Neuron (in vitro differentiated cells): ENCODE measurements at regions not wholly inside any gene's neighbourhood (a gene's known extent, or its start where the extent isn't known, plus 50 kb on each side); places are given as distances from the start of the nearest gene placed in this dataset.

ENCODE experiments used
- H2AFZ ChIP-seq: one replicate; pipeline ENCODE4 v1.6.1; 2013; ENCODE audit warnings: low read depth, mild to moderate bottlenecking, inconsistent platforms, low read length, moderate library complexity
- H3K27me3 ChIP-seq: one replicate; pipeline ENCODE4 v1.6.1; 2013; ENCODE audit warnings: low read length; ENCODE audit not compliant: insufficient read depth
- H3K36me3 ChIP-seq: one replicate; pipeline ENCODE4 v1.6.1; 2013; ENCODE audit warnings: low read length; ENCODE audit not compliant: insufficient read depth
- H3K4me1 ChIP-seq: one replicate; pipeline ENCODE4 v1.6.1; 2013; ENCODE audit warnings: low read length; ENCODE audit not compliant: insufficient read depth
- H3K4me3 ChIP-seq: 2 replicates; pipeline ENCODE4 v1.5.1; 2013; ENCODE audit warnings: mild to moderate bottlenecking, low read length, moderate library complexity
- H3K9me3 ChIP-seq: one replicate; pipeline ENCODE4 v1.6.1; 2013; ENCODE audit warnings: low read length

GRCh38 chr3:124420392-124420791, 309.9 kb upstream of the UMPS start:
- H2AFZ ChIP-seq, result no peak overlapping the region
- H3K4me1 ChIP-seq, result no peaks in the 10 kb centered on the region
- no peaks in the 10 kb centered on the region for H3K27me3 ChIP-seq
- no peak overlapping the region for H3K4me3 ChIP-seq
- H3K9me3 ChIP-seq, result no peaks in the 10 kb centered on the region
- peaks cover 43% of the 10 kb centered on the region for H3K36me3 ChIP-seq

DNA sequence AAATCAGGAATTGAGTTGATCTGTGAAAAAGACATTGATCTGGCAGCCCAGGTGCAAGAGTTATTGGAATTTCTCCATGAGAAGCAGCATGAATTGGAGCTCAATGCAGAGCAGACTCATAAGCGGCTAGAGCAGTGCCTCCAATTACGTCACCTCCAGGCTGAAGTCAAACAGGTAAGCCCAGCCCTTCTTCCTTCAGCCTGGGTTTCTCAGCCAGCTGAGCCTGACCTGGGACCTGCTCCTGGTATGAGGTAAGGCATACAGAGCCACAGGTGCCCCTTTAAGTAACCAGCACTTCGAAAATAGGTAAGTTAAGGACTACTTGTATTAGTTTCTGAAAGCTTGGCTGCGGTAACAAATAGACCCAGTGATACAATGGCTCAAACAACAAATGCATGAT, 307.4 kb upstream of the UMPS start:
- Histone ChIP-seq H3K4me3 (no peak overlapping the region), H3K4me1 (no peaks in the 10 kb centered on the region), H3K36me3 (peaks cover 33% of the 10 kb centered on the region), H2AFZ (no peak overlapping the region), H3K27me3 (no peaks in the 10 kb centered on the region), H3K9me3 (no peaks in the 10 kb centered on the region)

GRCh38 chr3:124424396-124424795, 305.9 kb upstream of the UMPS start:
- H3K4me3 ChIP-seq, result no peak overlapping the region
- no peaks in the 10 kb centered on the region for H3K27me3 ChIP-seq
- H3K4me1 ChIP-seq, result no peaks in the 10 kb centered on the region
- H3K36me3 ChIP-seq, result peaks cover 30% of the 10 kb centered on the region
- H2AFZ ChIP-seq, result no peak overlapping the region
- H3K9me3 ChIP-seq, result no peaks in the 10 kb centered on the region

DNA sequence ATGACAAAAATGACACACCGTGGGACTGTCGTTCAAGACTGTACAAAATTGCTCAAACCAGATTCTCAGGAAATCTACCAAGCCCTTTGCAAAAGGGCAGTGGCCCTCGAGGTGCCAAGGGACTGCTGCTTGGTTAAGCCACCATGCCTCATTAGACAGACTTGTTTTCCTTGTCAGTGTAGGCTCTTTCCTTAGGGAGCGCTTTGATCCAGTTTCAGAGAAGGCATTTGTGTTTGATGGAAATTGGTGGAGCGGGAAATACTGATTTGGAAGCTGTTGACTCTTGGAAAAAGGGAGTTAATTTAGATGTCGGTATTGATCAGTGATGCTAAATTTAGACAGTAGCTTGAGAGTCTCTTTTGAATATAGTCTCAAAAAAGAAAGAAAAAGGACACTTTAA, 304.3 kb upstream of the UMPS start:
- H2AFZ ChIP-seq, result no peak overlapping the region
- no peaks in the 10 kb centered on the region for H3K9me3 ChIP-seq
- no peaks in the 10 kb centered on the region for H3K4me1 ChIP-seq
- no peaks in the 10 kb centered on the region for H3K27me3 ChIP-seq
- peaks cover 34% of the 10 kb centered on the region for H3K36me3 ChIP-seq
- no peak overlapping the region for H3K4me3 ChIP-seq

- peaks cover 23% of the 10 kb centered on the region for H3K36me3 ChIP-seq
These were observed 301.7 kb upstream of the UMPS start for GRCh38 chr3:124428372-124429128.

DNA sequence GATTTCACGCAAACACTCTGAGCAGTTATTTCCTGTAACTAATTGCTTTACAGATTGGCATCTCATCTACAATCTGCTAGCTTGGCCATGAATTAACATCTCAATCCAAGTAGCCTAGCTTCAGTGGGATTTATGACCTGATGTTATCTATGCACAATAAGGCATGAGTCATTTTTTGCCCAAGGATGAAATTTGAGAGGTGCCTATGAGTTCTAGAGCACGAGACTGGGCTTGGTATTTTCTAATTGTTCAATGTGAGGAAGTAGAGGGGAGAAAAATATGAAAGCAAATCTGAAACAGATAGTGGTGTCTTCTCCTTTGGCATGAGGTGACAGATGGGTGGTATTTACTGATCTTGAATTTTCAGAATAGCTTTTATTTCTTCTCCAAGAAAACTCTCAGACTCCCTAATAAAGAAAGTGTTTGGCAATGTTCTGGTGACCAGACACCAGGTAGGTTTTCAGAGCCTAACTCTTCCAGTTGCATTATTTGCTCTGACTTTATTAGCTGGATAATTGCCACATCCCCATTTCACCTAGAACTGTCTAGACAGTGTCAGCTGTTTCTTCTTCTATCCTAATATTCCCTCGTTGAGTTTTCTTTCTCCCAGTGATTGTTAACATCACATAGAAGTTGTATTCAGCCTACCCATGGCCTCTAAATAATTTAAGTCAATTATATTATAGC, 301.0 kb upstream of the UMPS start:
- H3K4me1 ChIP-seq, result no peaks in the 10 kb centered on the region
- peaks cover 3% of the 10 kb centered on the region for H3K9me3 ChIP-seq
- H2AFZ ChIP-seq, result no peak overlapping the region
- H3K27me3 ChIP-seq, result no peaks in the 10 kb centered on the region
- H3K36me3 ChIP-seq, result peaks cover 21% of the 10 kb centered on the region
- H3K4me3 ChIP-seq, result no peak overlapping the region

More at GRCh38 chr3:124428372-124429128, 301.7 kb upstream of the UMPS start:
- Histone ChIP-seq H3K9me3 (no peaks in the 10 kb centered on the region), H3K4me3 (no peak overlapping the region), H2AFZ (no peak overlapping the region), H3K4me1 (no peaks in the 10 kb centered on the region), H3K27me3 (no peaks in the 10 kb centered on the region)

GRCh38 chr3:124431331-124431994, 298.8 kb upstream of the UMPS start:
- Histone ChIP-seq H3K4me1 (no peaks in the 10 kb centered on the region), H3K27me3 (no peaks in the 10 kb centered on the region)

DNA sequence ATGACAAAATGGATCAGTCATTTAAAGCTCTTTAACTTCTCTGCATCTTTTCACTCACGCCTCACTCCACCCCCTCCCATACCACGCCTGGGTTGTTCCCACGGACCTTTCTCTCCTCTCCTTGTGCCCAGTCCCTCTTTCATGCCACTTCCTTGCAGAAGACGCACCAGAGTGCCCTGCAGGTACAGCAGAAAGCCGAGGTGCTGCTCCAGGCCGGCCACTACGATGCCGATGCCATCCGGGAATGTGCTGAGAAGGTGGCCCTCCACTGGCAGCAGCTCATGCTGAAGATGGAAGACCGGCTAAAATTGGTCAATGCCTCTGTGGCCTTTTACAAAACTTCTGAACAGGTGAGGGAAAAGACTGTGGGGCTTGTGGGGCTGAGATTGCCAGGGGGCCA, 296.1 kb upstream of the UMPS start:
- Histone ChIP-seq H2AFZ (no peak overlapping the region), H3K36me3 (peaks cover 25% of the 10 kb centered on the region), H3K9me3 (peaks cover 8% of the 10 kb centered on the region), H3K4me3 (no peak overlapping the region), H3K27me3 (no peaks in the 10 kb centered on the region), H3K4me1 (peaks cover 12% of the 10 kb centered on the region)

More at GRCh38 chr3:124431331-124431994, 298.8 kb upstream of the UMPS start:
- peaks cover 27% of the 10 kb centered on the region for H3K36me3 ChIP-seq
- H2AFZ ChIP-seq, result no peak overlapping the region
- peaks cover 8% of the 10 kb centered on the region for H3K9me3 ChIP-seq
- H3K4me3 ChIP-seq, result no peak overlapping the region

- peaks cover 21% of the 10 kb centered on the region for H3K36me3 ChIP-seq
- H2AFZ ChIP-seq, result no peak overlapping the region
- H3K27me3 ChIP-seq, result no peaks in the 10 kb centered on the region
- H3K9me3 ChIP-seq, result peaks cover 8% of the 10 kb centered on the region
- no peak overlapping the region for H3K4me3 ChIP-seq
- H3K4me1 ChIP-seq, result peaks cover 20% of the 10 kb centered on the region
These were observed 294.8 kb upstream of the UMPS start for GRCh38 chr3:124435467-124435866.

DNA sequence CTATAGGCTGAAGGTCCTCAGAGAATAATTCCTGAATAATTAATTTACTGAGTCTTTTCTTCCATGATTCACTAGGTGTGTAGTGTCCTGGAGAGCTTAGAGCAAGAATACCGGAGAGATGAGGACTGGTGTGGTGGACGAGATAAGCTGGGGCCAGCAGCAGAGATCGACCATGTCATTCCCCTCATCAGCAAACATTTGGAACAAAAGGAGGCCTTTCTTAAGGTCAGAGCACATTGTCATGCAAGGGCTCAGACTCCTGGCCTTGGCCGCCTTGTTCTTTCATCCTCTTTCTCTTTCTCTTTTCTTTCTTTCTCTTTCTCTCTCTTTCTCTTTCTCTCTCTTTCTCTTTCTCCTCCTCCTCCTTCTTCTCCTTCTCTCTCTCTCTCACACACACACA, 291.4 kb upstream of the UMPS start:
- Histone ChIP-seq H3K9me3 (peaks cover 8% of the 10 kb centered on the region), H2AFZ (no peak overlapping the region), H3K36me3 (peaks cover 22% of the 10 kb centered on the region), H3K4me3 (no peak overlapping the region), H3K4me1 (peaks cover 20% of the 10 kb centered on the region), H3K27me3 (no peaks in the 10 kb centered on the region)

DNA sequence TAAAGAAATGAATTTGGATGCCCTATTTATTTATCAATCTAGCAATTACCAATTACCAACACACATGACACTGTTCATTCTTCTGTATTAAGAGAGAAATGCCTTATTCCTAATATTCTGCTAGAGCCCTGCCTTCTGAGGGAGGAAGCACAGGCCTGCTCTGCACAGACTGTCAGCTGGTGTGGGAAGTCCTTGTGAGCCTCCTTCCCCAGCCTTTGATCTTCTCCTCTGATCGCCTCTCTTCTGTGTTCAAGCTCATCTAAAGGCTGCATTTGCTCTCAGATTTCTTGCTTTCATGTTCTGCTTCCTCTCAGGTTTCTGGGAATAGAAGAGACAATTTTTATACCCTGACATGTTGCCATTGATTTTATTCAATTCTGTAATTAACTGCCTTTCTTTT, 290.6 kb upstream of the UMPS start:
- H3K27me3 ChIP-seq, result no peaks in the 10 kb centered on the region

DNA sequence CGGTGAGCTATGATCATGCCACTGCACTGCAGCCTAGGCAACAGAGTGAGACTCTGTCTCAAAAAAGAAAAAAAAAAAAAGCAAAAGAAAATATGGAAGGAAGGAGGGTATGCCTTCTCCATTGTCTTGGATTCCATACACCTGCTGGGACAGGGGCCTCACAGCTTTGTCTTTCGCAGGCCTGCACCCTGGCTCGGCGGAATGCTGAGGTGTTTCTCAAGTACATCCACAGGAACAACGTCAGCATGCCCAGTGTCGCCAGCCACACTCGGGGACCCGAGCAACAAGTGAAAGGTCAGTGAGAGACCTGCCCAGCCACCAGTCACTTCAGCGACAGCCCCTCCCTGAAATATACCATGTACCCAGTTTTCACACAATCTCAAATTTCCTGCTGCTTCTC, 288.5 kb upstream of the UMPS start:
- peaks cover 20% of the 10 kb centered on the region for H3K4me1 ChIP-seq

More for the DNA sequence above, 290.6 kb upstream of the UMPS start:
- Histone ChIP-seq H3K4me1 (peaks cover 20% of the 10 kb centered on the region), H3K4me3 (no peak overlapping the region), H3K9me3 (peaks cover 3% of the 10 kb centered on the region), H2AFZ (no peak overlapping the region), H3K36me3 (peaks cover 16% of the 10 kb centered on the region)

GRCh38 chr3:124442463-124442862, 287.8 kb upstream of the UMPS start:
- Histone ChIP-seq H3K9me3 (no peaks in the 10 kb centered on the region), H3K4me1 (peaks cover 20% of the 10 kb centered on the region), H3K27me3 (no peaks in the 10 kb centered on the region), H2AFZ (no peak overlapping the region), H3K36me3 (peaks cover 12% of the 10 kb centered on the region), H3K4me3 (no peak overlapping the region)

More for the DNA sequence above, 288.5 kb upstream of the UMPS start:
- no peak overlapping the region for H2AFZ ChIP-seq
- H3K4me3 ChIP-seq, result no peak overlapping the region
- H3K36me3 ChIP-seq, result peaks cover 8% of the 10 kb centered on the region
- no peaks in the 10 kb centered on the region for H3K9me3 ChIP-seq
- no peaks in the 10 kb centered on the region for H3K27me3 ChIP-seq
